H9 (cell line): ENCODE measurements at regions not wholly inside any gene's neighbourhood (a gene's known extent, or its start where the extent isn't known, plus 50 kb on each side); places are given as distances from the start of the nearest gene placed in this dataset.

Source experiments
- DNase-seq: peaks from one replicate; pipeline ENCODE4 v3.0.0-alpha.2; 2017
- H2AFZ ChIP-seq: one replicate; pipeline ENCODE4 v1.6.1; 2013; ENCODE audit warnings: mild to moderate bottlenecking, low read length, control low read depth, moderate library complexity
- H2AK5ac ChIP-seq: 2 replicates; pipeline ENCODE4 v1.6.1; 2013; ENCODE audit warnings: low read length, control low read depth, mixed read lengths; ENCODE audit not compliant: insufficient read length
- H2BK120ac ChIP-seq: one replicate; pipeline ENCODE4 v1.6.1; 2013; ENCODE audit warnings: low read depth, mild to moderate bottlenecking, low read length, control low read depth, inconsistent platforms; ENCODE audit not compliant: poor library complexity, severe bottlenecking
- H2BK12ac ChIP-seq: 2 replicates; pipeline ENCODE4 v1.6.1; 2013; ENCODE audit warnings: low read length, control low read depth, mixed read lengths, low read depth; ENCODE audit not compliant: insufficient read length
- H2BK15ac ChIP-seq: 2 replicates; pipeline ENCODE4 v1.6.1; 2013; ENCODE audit warnings: low read depth, low read length, control low read depth
- H2BK20ac ChIP-seq: one replicate; pipeline ENCODE4 v1.6.1; 2013; ENCODE audit warnings: low read depth, mild to moderate bottlenecking, low read length, control low read depth, inconsistent platforms; ENCODE audit not compliant: poor library complexity, severe bottlenecking
- H2BK5ac ChIP-seq: 2 replicates; pipeline ENCODE4 v1.6.1; 2013; ENCODE audit warnings: low read length, control low read depth, mixed read lengths; ENCODE audit not compliant: insufficient read length
- H3K14ac ChIP-seq: 2 replicates; pipeline ENCODE4 v1.6.1; 2013; ENCODE audit warnings: low read length, control low read depth; ENCODE audit not compliant: insufficient read depth
- H3K18ac ChIP-seq: 2 replicates; pipeline ENCODE4 v1.6.1; 2013; ENCODE audit warnings: low read depth, mild to moderate bottlenecking, mixed read lengths, low read length, control low read depth; ENCODE audit not compliant: insufficient read length
- H3K23ac ChIP-seq: 2 replicates; pipeline ENCODE4 v1.6.1; 2013; ENCODE audit warnings: low read length, control low read depth, mixed read lengths, low read depth; ENCODE audit not compliant: insufficient read length
- H3K23me2 ChIP-seq: 2 replicates; pipeline ENCODE4 v1.6.1; 2013; ENCODE audit warnings: low read depth, mild to moderate bottlenecking, mixed read lengths, low read length, control low read depth; ENCODE audit not compliant: insufficient read length, poor library complexity, severe bottlenecking
- H3K27ac ChIP-seq: 2 replicates; pipeline ENCODE4 v1.5.1; 2013; ENCODE audit warnings: low read length, control low read depth, mixed read lengths, low read depth; ENCODE audit not compliant: insufficient read length
- H3K27me3 ChIP-seq: 2 replicates; pipeline ENCODE4 v1.6.1; 2013; ENCODE audit warnings: low read length, control low read depth, inconsistent platforms; ENCODE audit not compliant: insufficient read depth
- H3K4ac ChIP-seq: 2 replicates; pipeline ENCODE4 v1.6.1; 2013; ENCODE audit warnings: low read depth, mild to moderate bottlenecking, control low read depth, inconsistent platforms, low read length, moderate library complexity
- H3K4me1 ChIP-seq: 2 replicates; pipeline ENCODE4 v1.6.1; 2013; ENCODE audit warnings: low read length, control low read depth, inconsistent platforms; ENCODE audit not compliant: insufficient read depth
- H3K4me2 ChIP-seq: 2 replicates; pipeline ENCODE4 v1.6.1; 2013; ENCODE audit warnings: low read length, control low read depth, mixed read lengths; ENCODE audit not compliant: insufficient read length, insufficient read depth
- H3K56ac ChIP-seq: 2 replicates; pipeline ENCODE4 v1.6.1; 2013; ENCODE audit warnings: low read depth, mild to moderate bottlenecking, mixed read lengths, low read length, control low read depth; ENCODE audit not compliant: insufficient read length
- H3K79me1 ChIP-seq: 2 replicates; pipeline ENCODE4 v1.6.1; 2013; ENCODE audit warnings: low read depth, mild to moderate bottlenecking, moderate library complexity, low read length, control low read depth, inconsistent platforms; ENCODE audit not compliant: insufficient read depth, poor library complexity, severe bottlenecking
- H3K79me2 ChIP-seq: 2 replicates; pipeline ENCODE4 v1.6.1; 2013; ENCODE audit warnings: low read length, control low read depth, inconsistent platforms; ENCODE audit not compliant: insufficient read depth
- H3K9ac ChIP-seq: 2 replicates; pipeline ENCODE4 v1.6.1; 2013; ENCODE audit warnings: low read length, control low read depth, mixed read lengths; ENCODE audit not compliant: insufficient read length; ENCODE audit errors: extremely low read depth
- H3K9me3 ChIP-seq: one replicate; pipeline ENCODE4 v1.6.1; 2013; ENCODE audit warnings: low read depth, low read length, inconsistent platforms; ENCODE audit not compliant: control insufficient read depth
- H3T11ph ChIP-seq: one replicate; pipeline ENCODE4 v1.6.1; 2013; ENCODE audit warnings: mild to moderate bottlenecking, low read length, control low read depth, inconsistent platforms
- H4K20me1 ChIP-seq: one replicate; pipeline ENCODE4 v1.6.1; 2013; ENCODE audit not compliant: control insufficient read depth, insufficient read length, insufficient read depth
- H4K5ac ChIP-seq: 2 replicates; pipeline ENCODE4 v1.6.1; 2013; ENCODE audit warnings: low read depth, mild to moderate bottlenecking, mixed read lengths, low read length, control low read depth; ENCODE audit not compliant: insufficient read length
- H4K8ac ChIP-seq: replicated peaks from 2 replicates; pipeline ENCODE4 v1.6.1; 2013; ENCODE audit warnings: low read length, control low read depth, mixed read lengths, low read depth; ENCODE audit not compliant: insufficient read length
- H4K91ac ChIP-seq: 2 replicates; pipeline ENCODE4 v1.6.1; 2013; ENCODE audit warnings: low read depth, mild to moderate bottlenecking, moderate library complexity, mixed read lengths, low read length, control low read depth; ENCODE audit not compliant: insufficient read length
- H3K27ac Mint-ChIP-seq, 3 experiments: 2 replicates in 2 of 3; 3 replicates in 1 of 3; pipeline ENCODE4 v1.8.0; 2020 to 2021; ENCODE audit warnings: mixed read lengths in 3 of 3, mild to moderate bottlenecking in 1 of 3, moderate library complexity in 1 of 3
- H3K27me3 Mint-ChIP-seq: 2 replicates; pipeline ENCODE4 v1.8.0; 2021; ENCODE audit warnings: low read depth, mild to moderate bottlenecking, moderate library complexity, mixed read lengths
- H3K36me3 Mint-ChIP-seq, 3 experiments: 2 replicates in 2 of 3; 3 replicates in 1 of 3; pipeline ENCODE4 v1.8.0; 2020 to 2021; ENCODE audit warnings: low read depth in 3 of 3, mixed read lengths in 3 of 3; ENCODE audit not compliant: insufficient read depth in 1 of 3
- H3K4me1 Mint-ChIP-seq, 2 experiments: 2 replicates each; pipeline ENCODE4 v1.8.0; 2020; ENCODE audit warnings: mixed read lengths in 2 of 2
- H3K4me3 Mint-ChIP-seq, 2 experiments: 2 replicates in 1 of 2; 3 replicates in 1 of 2; pipeline ENCODE4 v1.8.0; 2020 to 2021; ENCODE audit warnings: mild to moderate bottlenecking in 2 of 2, mixed read lengths in 2 of 2, moderate library complexity in 1 of 2
- H3K9me3 Mint-ChIP-seq, 2 experiments: 2 replicates in 1 of 2; 3 replicates in 1 of 2; pipeline ENCODE4 v1.8.0; 2020; ENCODE audit warnings: mild to moderate bottlenecking in 2 of 2, mixed read lengths in 2 of 2, moderate library complexity in 1 of 2
- CTCF ChIP-seq: fragments of 200-600 bp; sonication (generic); conservative IDR thresholded peaks from 3 replicates; pipeline ENCODE4 v1.8.0; 2021; ENCODE audit warnings: antibody characterized with exemption, mild to moderate bottlenecking
- WGBS: extraction: QIAGEN DNeasy Blood & Tissue Kit; methylation state at CpG from one replicate; pipeline ENCODE4 v1.1.7; 2013; ENCODE audit warnings: missing lambda C conversion rate, low lambda C conversion rate, mixed read lengths; ENCODE audit not compliant: insufficient read length; ENCODE audit errors: extremely low coverage; 5-methylcytosine and 5-hydroxymethylcytosine counted together

GRCh38 chr18:40493316-40493715 lies 1461.7 kb upstream of the PIK3C3 start:
- no peaks in the 10 kb centered on the region for H3K4me1 ChIP-seq
- no peak overlapping the region for H3K4me2 ChIP-seq
- no peak overlapping the region for H3K14ac ChIP-seq
- H2BK20ac ChIP-seq, result no peak overlapping the region
- H3T11ph ChIP-seq, result no peak overlapping the region
- H4K8ac ChIP-seq, result no peak overlapping the region
- DNase-seq, result no peak
- Mint-ChIP-seq H3K27ac (no peak overlapping the region), H3K36me3 (no peaks in the 10 kb centered on the region), H3K9me3 (no peaks in the 10 kb centered on the region), H3K4me3 (no peak overlapping the region), H3K27me3 (no peaks in the 10 kb centered on the region; the same call in 1 of the 2 replicates), H3K4me1 (no peaks in the 10 kb centered on the region)
- H3K79me1 ChIP-seq, result no peaks in the 10 kb centered on the region
- H3K23me2 ChIP-seq, result no peaks in the 10 kb centered on the region
- no peak overlapping the region for H3K4ac ChIP-seq
- no peak for TF ChIP-seq CTCF
- H2BK5ac ChIP-seq, result no peak overlapping the region
- H3K27ac ChIP-seq, result no peak overlapping the region
- H2AFZ ChIP-seq, result no peak overlapping the region
- no peak overlapping the region for H3K56ac ChIP-seq
- H3K9me3 ChIP-seq, result no peaks in the 10 kb centered on the region
- no peaks in the 10 kb centered on the region for H3K79me2 ChIP-seq
- H2BK12ac ChIP-seq, result no peak overlapping the region
- no peak overlapping the region for H4K91ac ChIP-seq
- no peak overlapping the region for H3K18ac ChIP-seq
- no peaks in the 10 kb centered on the region for H3K27me3 ChIP-seq
- H2BK120ac ChIP-seq, result no peak overlapping the region
- H2BK15ac ChIP-seq, result no peak overlapping the region
- no peak overlapping the region for H3K9ac ChIP-seq
- no peak overlapping the region for H4K5ac ChIP-seq
- no peak overlapping the region for H2AK5ac ChIP-seq
- WGBS, result no CpG with 5 or more reads among the region's 4 CpGs
- no peaks in the 10 kb centered on the region for H4K20me1 ChIP-seq
- H3K23ac ChIP-seq, result no peak overlapping the region
